K562 (cell line): ENCODE measurements at regions not wholly inside any gene's neighbourhood (a gene's known extent, or its start where the extent isn't known, plus 50 kb on each side); places are given as distances from the start of the nearest gene placed in this dataset.

Source experiments
- HNRNPH1 ChIP-seq: fragments of 200-400 bp; formaldehyde crosslinking; optimal IDR thresholded peaks from 2 replicates; pipeline ENCODE3; 2017; ENCODE audit warnings: low read depth, mild to moderate bottlenecking, low read length, moderate library complexity
- PRDM10 ChIP-seq: fragments of 450-650 bp; IDR thresholded peaks from 2 replicates; pipeline ENCODE4 v1.6.1; 2018; ENCODE audit not compliant: partially characterized antibody

- TF ChIP-seq PRDM10 (peak; percentile 51), HNRNPH1 (no peak)
Observed at GRCh38 chr2:208570851-208571763, 164.5 kb downstream of the PTH2R start.
